SK-N-SH (cell line): ENCODE measurements at regions not wholly inside any gene's neighbourhood (a gene's known extent, or its start where the extent isn't known, plus 50 kb on each side); places are given as distances from the start of the nearest gene placed in this dataset.
A peak's percentile ranks its signal among the peaks of the same experiment; 100 is the strongest.
"Not testable (repeated sequence)": the region's sequence is repeated elsewhere in the genome, so short reads cannot be mapped to it uniquely, and the experiment has no call there.

Source experiments
- CTCF ChIA-PET: fragments of 300-600, 350-600 bp; formaldehyde crosslinking; extraction: SDS; loops from one replicate; lab custom pipeline; 2021; lab: Yijun Ruan, JAX
- POLR2A ChIA-PET: fragments of 350-600 bp; sonication (Branson Sonifier 250); formaldehyde crosslinking; extraction: SDS; loops from one replicate; lab custom pipeline; 2020; ENCODE audit warnings: antibody characterized with exemption, inconsistent platforms; lab: Yijun Ruan, JAX
- DNase-seq: peaks from one replicate; pipeline ENCODE4 v3.0.0; 2012
- H2AFZ ChIP-seq: fragments of 200-600 bp; sonication (generic); 2 replicates; pipeline ENCODE4 v1.8.1; 2016; ENCODE audit warnings: antibody characterized with exemption, mild to moderate bottlenecking, low read depth
- H3F3A ChIP-seq: fragments of 200-600 bp; sonication (generic); replicated peaks from 2 replicates; pipeline ENCODE3; 2016; ENCODE audit warnings: antibody characterized with exemption, mild to moderate bottlenecking; ENCODE audit not compliant: insufficient read depth
- H3K27ac ChIP-seq, 2 experiments: fragments of 200-500 bp in 1 of 2; fragments of 200-600 bp in 1 of 2; sonication (Bioruptor generic) in 1 of 2; sonication (generic), shearing (Covaris generic) in 1 of 2; 2 replicates each; pipeline versions ENCODE4 v1.5.1 to v1.6.1; 2014 to 2016; ENCODE audit warnings: low read depth in 2 of 2, inconsistent platforms in 1 of 2, low read length in 1 of 2, mild to moderate bottlenecking in 1 of 2, mixed read lengths in 1 of 2
- H3K27me3 ChIP-seq: fragments of 200-600 bp; sonication (generic), shearing (Covaris generic); 2 replicates; pipeline ENCODE4 v1.6.1; 2016; ENCODE audit warnings: mixed run types; ENCODE audit not compliant: insufficient read depth
- H3K36me3 ChIP-seq, 2 experiments: fragments of 200-500 bp in 1 of 2; fragments of 200-600 bp in 1 of 2; sonication (Bioruptor generic) in 1 of 2; sonication (generic) in 1 of 2; replicated peaks in 1 of 2; 2 replicates each; pipeline versions ENCODE3 to v1.5.1; 2014 to 2016; ENCODE audit warnings: low read length in 1 of 2, mild to moderate bottlenecking in 1 of 2; ENCODE audit not compliant: insufficient read depth in 2 of 2, control insufficient read depth in 1 of 2
- H3K4me1 ChIP-seq, 2 experiments: fragments of 200-500 bp in 1 of 2; fragments of 200-600 bp in 1 of 2; sonication (Bioruptor generic) in 1 of 2; sonication (generic), shearing (Covaris generic) in 1 of 2; 2 replicates each; pipeline versions ENCODE4 v1.5.1 to v1.6.1; 2014 to 2016; ENCODE audit warnings: low read depth in 1 of 2, low read length in 1 of 2, mixed run types in 1 of 2; ENCODE audit not compliant: insufficient read depth in 2 of 2, control insufficient read depth in 1 of 2
- H3K4me2 ChIP-seq: fragments of 200-600 bp; sonication (generic), shearing (Covaris generic); 2 replicates; pipeline ENCODE4 v1.6.1; 2017; ENCODE audit warnings: mixed run types
- H3K4me3 ChIP-seq, 2 experiments: fragments of 200-500 bp in 1 of 2; fragments of 200-600 bp in 1 of 2; sonication (Bioruptor generic) in 1 of 2; sonication (generic), shearing (Covaris generic) in 1 of 2; 2 replicates each; pipeline versions ENCODE4 v1.5.1 to v1.8.1; 2014 to 2016; ENCODE audit warnings: low read depth in 2 of 2, inconsistent platforms in 1 of 2, low read length in 1 of 2, mild to moderate bottlenecking in 1 of 2, mixed read lengths in 1 of 2, moderate library complexity in 1 of 2
- H3K79me2 ChIP-seq: fragments of 200-600 bp; sonication (generic); 2 replicates; pipeline ENCODE4 v1.8.1; 2017; ENCODE audit warnings: mild to moderate bottlenecking; ENCODE audit not compliant: insufficient read depth
- H3K9ac ChIP-seq: fragments of 200-600 bp; sonication (generic); 2 replicates; pipeline ENCODE4 v1.6.1; 2017; ENCODE audit warnings: mixed run types
- H3K9me2 ChIP-seq: fragments of 200-600 bp; sonication (generic); 2 replicates; pipeline ENCODE4 v1.6.1; 2017; ENCODE audit warnings: mixed run types
- H3K9me3 ChIP-seq: fragments of 200-600 bp; sonication (generic); 2 replicates; pipeline ENCODE4 v1.6.1; 2017; ENCODE audit warnings: mixed run types, mild to moderate bottlenecking, moderate library complexity
- H4K20me1 ChIP-seq: fragments of 200-600 bp; sonication (generic); 2 replicates; pipeline ENCODE4 v1.6.1; 2017; ENCODE audit warnings: mild to moderate bottlenecking, mixed run types; ENCODE audit not compliant: insufficient read depth
- CTCF ChIP-seq: fragments of 200-600 bp; sonication (generic); IDR thresholded peaks from 2 replicates; pipeline ENCODE4 v1.6.1; 2017; ENCODE audit warnings: antibody characterized with exemption, mild to moderate bottlenecking, moderate library complexity
- EZH2phosphoT487 ChIP-seq: fragments of 200-600 bp; sonication (generic); IDR thresholded peaks from 2 replicates; pipeline ENCODE4 v1.6.1; 2017; ENCODE audit warnings: low read depth, mixed run types, mild to moderate bottlenecking, antibody characterized with exemption, moderate library complexity, borderline replicate concordance
- FOSL2 ChIP-seq: IDR thresholded peaks from 2 replicates; pipeline ENCODE4 v1.4.0; 2012; ENCODE audit warnings: low read depth, mild to moderate bottlenecking, moderate library complexity, borderline replicate concordance
- FOXM1 ChIP-seq: IDR thresholded peaks from 2 replicates; pipeline ENCODE4 v1.4.0; 2012; ENCODE audit warnings: low read depth, mild to moderate bottlenecking
- JUND ChIP-seq: IDR thresholded peaks from 2 replicates; pipeline ENCODE4 v1.4.0; 2012
- MEF2A ChIP-seq: IDR thresholded peaks from 2 replicates; pipeline ENCODE4 v1.4.0; 2012; ENCODE audit warnings: low read depth, borderline replicate concordance
- MXI1 ChIP-seq: IDR thresholded peaks from 2 replicates; pipeline ENCODE4 v1.6.1; 2012; ENCODE audit warnings: mild to moderate bottlenecking, low read depth, low read length, improper control_type of control experiment
- NFIC ChIP-seq: IDR thresholded peaks from 2 replicates; pipeline ENCODE4 v1.4.0; 2012; ENCODE audit warnings: borderline replicate concordance
- POLR2AphosphoS5 ChIP-seq: IDR thresholded peaks from 2 replicates; pipeline ENCODE4 v1.6.1; 2012; ENCODE audit warnings: low read depth, low read length
- RAD21 ChIP-seq: IDR thresholded peaks from 2 replicates; pipeline ENCODE4 v1.6.1; 2012; ENCODE audit warnings: mild to moderate bottlenecking, low read length
- RFX5 ChIP-seq: IDR thresholded peaks from 2 replicates; pipeline ENCODE4 v1.6.1; 2012; ENCODE audit warnings: mild to moderate bottlenecking, improper control_type of control experiment, low read length
- TAF1 ChIP-seq: IDR thresholded peaks from 2 replicates; pipeline ENCODE4 v1.6.1; 2012; ENCODE audit warnings: low read depth, mild to moderate bottlenecking, low read length, moderate library complexity, borderline replicate concordance
- YY1 ChIP-seq: IDR thresholded peaks from 2 replicates; pipeline ENCODE4 v1.4.0; 2012; ENCODE audit warnings: low read depth, mild to moderate bottlenecking
- WGBS: methylation state at CpG from one replicate; pipeline ENCODE4 v1.1.6; 2017; ENCODE audit warnings: low lambda C conversion rate; 5-methylcytosine and 5-hydroxymethylcytosine counted together

- Histone ChIP-seq H3K9me3 (no peaks in the 10 kb centered on the region), H3K79me2 (no peaks in the 10 kb centered on the region), H3K36me3 (no peaks in the 10 kb centered on the region), H3K4me1 (no peaks in the 10 kb centered on the region; a peak in 1 of 4 replicates), H2AFZ (no peak overlapping the region), H3K27ac (no peak overlapping the region), H3K4me2 (no peak overlapping the region), H4K20me1 (no peaks in the 10 kb centered on the region), H3K4me3 (no peak overlapping the region), H3F3A (no peaks in the 10 kb centered on the region), H3K27me3 (no peaks in the 10 kb centered on the region), H3K9me2 (no peaks in the 10 kb centered on the region)
- POLR2A ChIA-PET, result no interaction called here
- no peak for DNase-seq
- CTCF ChIA-PET, result no interaction called here
- TF ChIP-seq RFX5, result no peak
- TF ChIP-seq, all 33 proteins: peak for 0
- H3K9ac ChIP-seq, result no peak overlapping the region
Measured at GRCh38 chr4:167890226-167890625, 202.1 kb upstream of the ANXA10 start.

GRCh38 chr4:167893531-167893930 lies 198.8 kb upstream of the ANXA10 start:
- Histone ChIP-seq H2AFZ (no peak overlapping the region), H3K9me3 (no peaks in the 10 kb centered on the region), H3K36me3 (no peaks in the 10 kb centered on the region), H3K9ac (no peak overlapping the region), H3K9me2 (no peaks in the 10 kb centered on the region), H3K79me2 (no peaks in the 10 kb centered on the region), H3K4me1 (peaks cover 0 to 4% of the 10 kb centered on the region in 2 experiments; a peak in 2 of 4 replicates), H3F3A (no peaks in the 10 kb centered on the region), H3K27ac (no peak overlapping the region), H3K27me3 (no peaks in the 10 kb centered on the region), H3K4me3 (no peak overlapping the region), H3K4me2 (no peak overlapping the region), H4K20me1 (no peaks in the 10 kb centered on the region)
- ChIA-PET CTCF (no interaction called here), POLR2A (no interaction called here)
- DNase-seq, result peak; percentile 20
- WGBS, result 35% methylated on average over 3 of the region's 3 CpGs
- TF ChIP-seq TAF1 (no peak), MXI1 (no peak), FOXM1 (no peak), YY1 (no peak), CTCF (no peak), JUND (no peak), RAD21 (no peak), POLR2AphosphoS5 (no peak), FOSL2 (no peak), NFIC (no peak), EZH2phosphoT487 (no peak), MEF2A (no peak)

GRCh38 chr4:167896260-167896659 lies 196.1 kb upstream of the ANXA10 start:
- H4K20me1 ChIP-seq, H3K79me2 ChIP-seq, H3K9me2 ChIP-seq, H3K36me3 ChIP-seq, CTCF ChIA-PET, H3K4me3 ChIP-seq, H3K9ac ChIP-seq, H3K4me1 ChIP-seq, POLR2A ChIA-PET, H3K9me3 ChIP-seq, H3K27ac ChIP-seq, DNase-seq, H2AFZ ChIP-seq, H3K4me2 ChIP-seq, H3F3A ChIP-seq, H3K27me3 ChIP-seq: not testable (repeated sequence)
- WGBS, result 23% methylated on average over 3 of the region's 3 CpGs
